NCI-H2227 treated with DMSO at 0.1 percent for 48 hours (cell line): ENCODE measurements at regions not wholly inside any gene's neighbourhood (a gene's known extent, or its start where the extent isn't known, plus 50 kb on each side); places are given as distances from the start of the nearest gene placed in this dataset.

Experiments
- DNase-seq: peaks from one replicate; lab custom pipeline; 2025; lab: John Stamatoyannopoulos, UW

GRCh38 chr6:33921745-33922144, 117.9 kb upstream of the MLN start:
- DNase-seq, result no peak

DNA sequence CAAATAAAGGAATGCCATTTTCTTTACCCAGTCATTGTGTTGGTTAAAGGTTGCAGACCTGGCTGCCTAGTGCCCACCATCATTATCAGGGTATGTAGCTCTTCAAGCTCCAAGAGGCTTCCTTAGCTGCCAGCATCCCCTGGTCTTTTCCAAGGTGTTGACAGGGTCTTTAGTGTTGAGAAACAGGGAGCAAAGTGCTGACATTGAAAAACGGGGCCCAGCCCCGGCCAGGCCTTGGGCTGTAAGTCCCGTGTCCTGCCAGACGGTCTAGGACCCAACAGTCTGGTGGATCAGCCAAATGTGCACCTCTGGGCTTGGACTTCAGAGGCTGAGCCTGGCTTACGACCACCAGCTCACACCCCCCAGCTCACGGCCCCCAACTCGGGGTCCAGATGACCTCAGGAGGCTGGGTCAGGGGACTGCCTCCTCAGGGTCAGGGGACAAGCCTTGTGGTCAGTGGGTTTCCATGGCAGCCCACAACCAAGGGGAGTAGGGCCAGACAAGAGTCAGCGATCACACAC, 114.4 kb upstream of the MLN start:
- DNase-seq, result no peak

- no peak for DNase-seq
Observed at GRCh38 chr6:33915134-33915533, 111.3 kb upstream of the MLN start.

DNA sequence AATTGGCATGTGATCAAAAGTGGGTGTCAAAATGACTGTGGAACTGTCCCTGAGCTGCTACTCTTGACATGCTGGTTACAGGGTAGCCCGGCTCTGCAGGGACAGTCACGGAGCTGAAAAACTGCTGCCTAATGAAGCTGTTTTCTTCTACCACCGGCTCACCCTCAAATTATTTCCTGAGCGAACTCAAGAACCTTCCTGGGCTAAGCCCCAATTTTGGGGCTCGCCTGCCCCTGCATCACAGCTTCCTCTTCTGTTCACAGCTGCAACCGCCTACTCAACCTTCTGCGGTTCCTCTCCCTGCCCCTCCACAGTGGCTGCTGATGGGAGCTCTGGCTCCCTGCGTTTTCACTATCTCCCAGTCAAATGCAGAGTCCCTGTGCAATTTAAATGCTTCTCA, 110.8 kb upstream of the MLN start:
- no peak for DNase-seq

DNA sequence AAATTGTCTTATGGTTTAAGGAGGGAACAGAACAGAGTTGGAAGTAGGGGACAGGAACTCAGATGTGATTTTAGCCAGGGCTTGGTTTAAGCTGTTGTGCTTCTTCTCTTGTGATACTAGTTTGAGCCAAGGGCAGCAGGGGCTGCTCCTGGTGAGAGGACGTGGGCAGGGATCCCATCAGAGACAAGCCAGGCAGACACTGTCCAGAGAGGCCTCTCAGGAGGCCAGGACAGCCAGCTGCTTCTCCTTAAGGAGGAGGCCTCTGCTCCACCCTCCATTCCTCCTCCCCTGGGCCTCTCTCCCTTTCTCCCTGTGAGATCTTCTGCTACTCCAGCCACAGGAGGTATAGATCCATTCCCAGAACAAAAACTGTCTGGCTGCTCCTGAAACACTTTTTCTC, 108.4 kb upstream of the MLN start:
- DNase-seq, result no peak

DNA sequence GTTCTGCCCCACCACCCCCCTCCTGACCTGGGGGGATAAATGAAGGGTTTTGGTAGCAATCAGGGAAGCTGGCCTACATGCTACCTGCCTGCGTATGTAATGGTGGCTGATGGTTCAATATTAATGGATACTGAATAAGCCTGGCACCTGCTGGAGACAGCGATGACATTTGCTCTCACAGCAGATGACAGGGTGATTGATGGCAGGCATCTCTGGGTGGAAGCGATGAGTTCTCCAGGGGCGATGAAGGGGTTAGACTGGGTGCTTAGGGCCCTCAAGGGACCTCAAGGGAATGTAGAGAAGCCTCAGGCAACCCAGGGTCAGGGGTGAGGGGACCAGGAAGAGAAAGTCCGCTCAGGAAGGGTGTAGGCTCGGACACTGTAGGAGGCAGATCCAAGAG, 107.7 kb upstream of the MLN start:
- no peak for DNase-seq

DNA sequence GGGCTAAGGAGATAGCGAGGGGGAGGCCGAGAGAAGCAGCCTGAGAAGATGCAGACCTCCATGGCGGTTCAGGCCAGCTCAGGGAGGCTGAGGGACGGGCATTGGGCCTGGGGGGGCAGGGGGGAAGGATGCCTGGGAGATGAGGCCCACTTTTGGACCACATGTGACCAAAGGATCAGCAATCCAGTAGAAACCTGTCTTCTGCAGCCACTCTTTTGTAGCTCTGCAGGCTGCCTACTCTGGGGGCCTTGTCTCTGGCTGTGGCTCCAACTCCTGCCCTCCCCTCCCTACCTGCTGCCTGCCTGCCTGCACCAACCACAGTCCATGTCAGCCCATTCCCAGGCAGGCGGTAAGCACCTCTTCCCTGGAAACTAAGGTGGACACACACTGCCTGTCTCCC, 106.8 kb upstream of the MLN start:
- DNase-seq, result no peak

- DNase-seq, result no peak
Observed at GRCh38 chr6:33909737-33910136, 105.9 kb upstream of the MLN start.

GRCh38 chr6:33908025-33908424, 104.2 kb upstream of the MLN start:
- no peak for DNase-seq

GRCh38 chr6:33907227-33907626, 103.4 kb upstream of the MLN start:
- DNase-seq, result no peak

- no peak for DNase-seq
Observed at GRCh38 chr6:33906439-33906838, 102.6 kb upstream of the MLN start.

- no peak for DNase-seq
Observed at GRCh38 chr6:33905071-33905609, 101.3 kb upstream of the MLN start.

DNA sequence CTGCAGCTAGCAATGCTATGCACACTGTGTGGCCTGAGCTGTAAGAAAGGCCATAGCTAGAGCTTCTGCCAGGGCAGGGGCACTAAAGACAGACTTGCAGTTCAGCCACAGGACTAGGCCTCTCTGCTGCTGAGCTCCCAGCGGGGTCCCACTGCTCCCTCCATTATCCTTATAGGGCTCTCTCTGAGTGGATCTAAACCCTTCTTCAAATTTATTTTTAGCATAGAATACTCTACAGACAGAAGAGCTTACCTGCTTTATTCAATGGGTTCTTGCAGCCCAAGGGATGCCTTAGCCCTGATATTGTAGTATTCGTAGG, 100.9 kb upstream of the MLN start:
- DNase-seq, result no peak

GRCh38 chr6:33904050-33904746, 100.4 kb upstream of the MLN start:
- no peak for DNase-seq

DNA sequence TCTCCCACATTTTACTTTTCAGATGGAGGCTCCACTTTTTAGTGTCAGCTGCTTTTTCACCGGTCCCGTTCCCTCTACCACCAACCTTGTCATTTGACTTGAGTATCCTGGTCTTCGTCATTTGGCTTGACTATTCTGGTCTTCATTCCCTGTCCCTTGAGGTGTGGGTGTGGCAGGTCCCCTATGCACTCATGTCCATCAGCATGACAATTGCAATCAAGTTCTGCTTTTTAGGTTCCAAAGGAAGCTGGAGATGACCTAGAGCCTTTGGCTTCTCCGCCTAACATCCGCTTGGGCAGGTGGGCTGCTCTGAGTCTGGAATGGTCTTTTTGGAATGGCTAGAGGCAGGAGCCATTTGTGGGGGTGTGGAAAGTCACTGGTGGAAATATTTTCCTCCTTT, 99.8 kb upstream of the MLN start:
- DNase-seq, result no peak

DNA sequence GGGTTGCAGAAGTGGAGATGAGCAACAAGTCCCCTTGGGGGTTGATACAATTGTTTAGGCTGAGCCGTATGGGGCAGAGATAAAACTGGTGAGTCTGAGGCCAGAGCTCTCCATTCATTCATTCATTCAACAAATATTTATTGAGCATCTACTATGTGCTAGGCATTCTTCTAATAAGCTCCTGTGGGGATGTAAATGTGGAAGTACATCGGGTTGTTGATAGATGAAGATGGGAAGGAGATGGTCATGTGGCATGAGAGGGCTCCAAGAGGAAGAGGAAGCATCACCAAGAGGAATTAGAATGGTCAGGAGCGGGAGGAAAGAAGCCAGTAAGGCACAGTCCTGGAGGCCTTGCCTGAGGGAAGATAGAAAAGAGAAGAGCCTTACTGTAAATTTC, 98.7 kb upstream of the MLN start:
- no peak for DNase-seq

DNA sequence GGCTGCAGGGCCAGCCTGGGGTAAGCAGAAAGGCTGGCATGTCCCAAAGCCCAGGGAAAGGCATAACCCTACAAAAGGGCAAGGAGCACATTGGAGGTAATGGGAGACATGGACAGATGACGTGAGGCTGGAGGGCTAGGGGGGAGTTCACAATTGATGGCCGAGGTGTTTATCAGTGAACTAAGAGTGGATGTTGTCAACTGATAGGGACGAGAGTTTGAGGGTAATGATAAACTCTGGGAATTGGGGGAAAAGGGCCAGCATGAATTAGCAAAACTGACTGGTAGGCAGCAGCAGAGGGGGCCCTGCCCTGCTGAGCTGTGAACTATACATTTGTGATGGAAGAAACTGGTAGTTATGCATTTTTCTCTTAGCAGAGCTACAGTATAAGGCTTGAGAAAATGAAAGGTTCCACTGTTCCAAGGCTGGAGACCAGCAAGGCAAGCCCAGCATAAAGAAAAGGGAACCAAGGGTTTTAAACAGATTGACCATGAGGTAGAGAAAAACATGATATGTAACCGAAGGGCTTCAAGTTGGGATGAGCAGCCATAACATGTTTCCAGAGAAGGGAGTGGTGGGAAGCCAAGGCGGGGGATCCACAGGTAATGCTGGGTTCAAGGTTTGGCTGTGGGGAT, 98.1 kb upstream of the MLN start:
- no peak for DNase-seq

DNA sequence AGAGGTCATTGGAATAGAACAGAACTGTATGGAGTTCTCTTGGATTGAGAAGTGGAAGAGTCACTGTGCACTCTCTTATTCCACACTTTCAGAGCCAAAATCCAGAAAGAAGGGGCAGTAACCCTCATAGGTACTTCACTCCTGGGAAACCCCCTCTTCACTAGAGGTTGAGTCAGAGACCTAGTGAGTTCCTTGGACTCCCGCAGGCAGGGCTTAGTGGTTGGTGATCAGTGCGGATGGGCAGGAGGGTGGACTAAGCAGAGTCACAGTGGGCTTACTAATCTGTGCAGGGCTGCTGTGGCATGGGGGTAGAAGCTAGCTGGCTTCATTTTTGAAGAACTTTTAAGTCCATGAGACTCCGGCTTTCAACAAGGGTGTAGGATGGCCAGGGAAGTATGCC, 95.0 kb upstream of the MLN start:
- DNase-seq, result no peak

DNA sequence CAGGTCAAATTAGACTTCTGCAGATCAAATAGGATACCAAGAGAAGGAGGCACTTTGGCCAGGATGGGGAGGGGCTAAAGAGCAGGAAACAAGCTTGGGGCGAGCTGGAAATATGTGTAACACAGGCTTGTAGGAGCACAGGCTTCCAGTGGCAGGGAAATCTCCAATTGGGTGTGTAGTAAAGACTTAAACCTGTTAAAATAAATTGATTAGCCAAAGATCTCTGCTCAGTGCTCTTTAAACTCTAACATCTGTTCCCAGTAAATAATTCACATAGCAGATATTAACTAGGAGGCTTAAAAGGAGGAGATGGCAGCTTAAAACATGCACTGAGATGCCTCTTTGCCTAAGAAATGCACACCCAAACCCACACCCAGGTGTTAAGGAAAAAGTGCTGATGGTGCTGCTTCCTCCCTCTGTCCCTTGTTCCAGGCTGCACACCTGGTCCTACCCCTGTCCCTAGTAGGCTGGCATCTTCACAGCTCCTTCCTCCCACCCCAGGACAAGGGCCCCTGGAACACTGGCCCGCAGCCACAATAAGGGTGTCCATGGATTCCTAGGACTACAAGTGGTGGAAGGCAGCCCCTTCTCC, 93.5 kb upstream of the MLN start:
- no peak for DNase-seq

GRCh38 chr6:33896391-33897188, 92.8 kb upstream of the MLN start:
- DNase-seq, result no peak

GRCh38 chr6:33895988-33896387, 92.2 kb upstream of the MLN start:
- no peak for DNase-seq

- no peak for DNase-seq
Observed at GRCh38 chr6:33895296-33895695, 91.5 kb upstream of the MLN start.

DNA sequence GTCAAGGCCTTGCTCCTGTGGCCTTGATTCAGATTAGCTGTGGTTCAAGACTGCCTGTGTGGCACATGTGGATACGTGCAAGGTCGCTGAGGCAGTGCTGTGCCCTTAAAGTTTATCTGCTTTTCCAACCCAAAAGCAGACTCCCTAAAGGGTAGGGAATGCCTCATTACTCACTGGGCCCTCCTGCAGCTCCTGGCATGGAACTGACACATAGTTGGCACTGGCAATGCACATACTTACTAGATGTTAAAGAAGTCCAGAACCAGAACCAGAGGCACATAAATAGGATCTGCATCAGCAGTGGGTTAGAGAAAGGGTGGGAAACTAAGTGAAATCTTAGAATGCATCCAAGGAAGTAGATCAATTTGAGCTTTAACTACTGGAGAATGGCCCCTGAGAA, 90.6 kb upstream of the MLN start:
- no peak for DNase-seq
